ENCODE measurements at regions not wholly inside any gene's neighbourhood (a gene's known extent, or its start where the extent isn't known, plus 50 kb on each side); places are given as distances from the start of the nearest gene placed in this dataset.

GRCh38 chr5:115377468-115378217 is 81.2 kb upstream of the CCDC112 start:
- DNase-seq (ENCODE audit: low spot score): no peak

DNA sequence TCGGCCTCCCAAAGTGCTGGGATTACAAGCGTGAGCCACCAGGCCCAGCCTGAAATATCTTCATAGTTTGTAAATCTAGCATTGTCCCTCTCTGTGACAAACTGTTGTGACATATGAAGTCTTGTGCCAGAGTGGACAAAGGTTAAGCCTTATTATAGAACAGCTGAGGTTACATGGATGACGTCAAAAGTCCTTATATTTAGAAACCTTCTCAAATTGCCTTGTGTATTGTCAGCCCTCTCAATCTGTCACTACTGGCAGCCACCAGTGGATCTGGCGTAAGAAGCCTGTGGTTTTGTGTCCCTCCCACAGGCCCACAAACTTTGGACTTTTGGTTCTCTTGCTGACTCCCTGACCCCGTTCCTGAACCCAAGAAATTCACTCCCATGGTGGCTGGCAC is 79.4 kb upstream of the CCDC112 start:
- peak; percentile 30 for DNase-seq (ENCODE audit: low spot score)

DNA sequence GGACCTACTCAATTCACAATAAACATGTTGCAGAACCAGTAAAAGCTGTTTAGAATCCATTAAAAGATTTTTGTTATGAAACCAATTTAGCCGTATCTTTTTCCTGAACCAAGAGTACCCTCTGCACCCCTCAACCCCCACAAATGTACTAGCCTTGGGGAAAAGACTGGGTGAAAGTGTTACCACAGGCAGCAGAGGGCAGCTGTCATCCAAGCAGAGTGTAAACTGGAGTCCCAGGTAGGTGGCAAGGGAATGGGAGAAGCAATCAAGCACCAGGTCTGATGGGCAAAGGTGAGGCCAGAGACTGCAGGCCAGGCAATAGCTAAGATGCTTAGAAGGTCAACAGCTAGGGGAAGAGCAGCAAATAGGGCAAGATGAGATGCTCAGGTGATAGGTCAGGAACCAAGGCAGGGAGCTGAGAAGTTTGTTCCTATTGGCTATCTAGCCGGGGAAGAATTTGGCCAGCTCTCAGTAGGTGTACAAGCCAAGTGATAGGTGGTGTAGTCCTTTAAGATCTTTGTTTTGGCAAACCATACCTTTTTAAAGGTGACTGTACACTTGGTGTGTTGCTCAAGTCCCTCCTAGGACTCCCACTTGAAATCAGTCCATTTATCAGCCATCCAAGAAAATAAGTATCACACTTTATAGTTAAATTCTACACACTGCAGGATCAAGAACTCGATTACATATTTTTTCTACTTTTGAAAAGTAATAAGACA is 77.8 kb upstream of the CCDC112 start:
- DNase-seq (ENCODE audit: low spot score): no peak

DNA sequence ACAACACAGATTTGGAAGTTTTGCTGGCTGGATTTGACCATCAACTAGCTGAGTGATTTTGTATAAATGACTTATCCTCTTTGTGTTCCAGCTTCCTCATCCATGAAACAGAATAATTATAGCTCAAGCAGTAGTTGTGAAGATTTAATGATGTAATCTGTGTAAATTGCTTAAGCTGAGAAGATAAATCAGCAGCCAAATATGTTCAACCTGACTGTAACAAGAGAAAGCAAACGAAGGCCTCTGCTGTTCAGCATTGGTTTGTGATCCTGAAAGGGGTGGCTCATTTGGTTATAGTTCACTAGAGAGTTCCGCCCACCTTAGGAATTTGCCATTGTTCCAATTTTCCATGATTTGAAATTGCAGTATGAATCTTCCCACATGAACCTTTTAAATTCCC is 75.7 kb upstream of the CCDC112 start:
- no peak for DNase-seq (ENCODE audit: low spot score)

DNA sequence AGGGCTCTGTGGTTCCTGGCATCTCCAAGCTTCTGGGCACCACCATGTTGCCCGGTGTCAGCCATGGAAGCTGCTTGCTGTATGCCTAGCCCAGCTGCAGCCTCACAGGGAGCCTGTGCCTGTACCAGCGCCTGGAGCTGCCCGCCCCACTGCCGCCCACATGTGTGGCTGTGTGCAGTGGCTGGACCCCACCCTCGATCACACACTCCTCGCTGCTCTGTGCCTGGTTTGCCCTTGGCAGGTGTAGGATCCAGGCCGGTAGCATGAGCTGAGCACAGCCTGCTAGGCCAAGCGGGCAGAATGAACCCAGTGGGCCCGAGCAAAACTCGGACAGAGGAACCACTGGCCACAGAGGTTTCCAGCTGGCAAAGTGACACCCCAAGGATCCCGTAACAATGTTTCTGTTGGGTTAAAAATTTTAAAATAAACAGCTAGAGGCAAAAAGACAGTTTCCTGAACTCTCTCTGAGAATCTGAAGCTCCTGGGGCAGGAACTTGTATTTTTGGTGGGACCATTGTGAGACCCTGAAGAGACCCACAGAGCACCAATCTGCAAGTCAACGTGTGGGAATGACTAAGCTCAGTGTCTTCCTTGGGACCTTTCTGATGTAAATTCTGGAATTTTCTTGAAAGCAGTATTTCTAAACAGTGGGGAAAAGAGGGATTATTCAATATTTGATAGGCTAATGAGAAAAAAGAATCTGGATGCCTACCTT is 73.1 kb upstream of the CCDC112 start:
- DNase-seq (ENCODE audit: low spot score): no peak

- no peak for DNase-seq (ENCODE audit: low spot score)
Measured at GRCh38 chr5:115366223-115366622, 69.8 kb upstream of the CCDC112 start.

- DNase-seq (ENCODE audit: low spot score): no peak
Measured at GRCh38 chr5:115363879-115364278, 67.4 kb upstream of the CCDC112 start.

DNA sequence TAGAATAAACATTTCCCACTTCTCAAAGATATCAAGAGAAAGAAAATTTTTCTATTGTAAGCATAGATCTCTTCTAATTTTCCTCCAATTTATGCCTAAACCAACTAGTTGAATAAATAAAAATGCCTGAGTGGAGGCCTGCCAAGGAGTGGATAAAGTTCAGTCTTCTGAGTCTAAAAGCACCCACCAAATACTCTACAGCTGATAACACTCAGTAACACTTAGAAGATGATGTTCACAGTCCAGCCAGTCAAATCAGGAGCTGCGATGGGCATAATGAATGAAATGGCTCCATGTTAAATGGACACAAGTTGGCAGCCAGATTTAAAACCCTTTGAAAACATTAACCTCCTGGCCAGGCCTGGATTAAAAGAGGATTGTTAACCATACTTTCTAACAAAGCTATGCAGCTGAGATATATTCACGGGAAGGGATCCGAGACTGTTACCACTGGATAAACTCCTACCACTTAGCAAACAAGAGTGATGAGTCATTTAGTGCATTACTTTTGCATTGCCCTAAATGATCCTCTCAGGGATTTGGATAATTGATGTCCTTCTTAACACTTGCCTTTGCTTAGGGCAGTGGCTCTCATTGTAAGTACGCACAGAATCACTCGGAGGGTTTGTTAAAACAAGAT is 63.7 kb upstream of the CCDC112 start:
- no peak for DNase-seq (ENCODE audit: low spot score)

GRCh38 chr5:115355767-115356381 is 59.4 kb upstream of the CCDC112 start:
- no peak for DNase-seq (ENCODE audit: low spot score)

DNA sequence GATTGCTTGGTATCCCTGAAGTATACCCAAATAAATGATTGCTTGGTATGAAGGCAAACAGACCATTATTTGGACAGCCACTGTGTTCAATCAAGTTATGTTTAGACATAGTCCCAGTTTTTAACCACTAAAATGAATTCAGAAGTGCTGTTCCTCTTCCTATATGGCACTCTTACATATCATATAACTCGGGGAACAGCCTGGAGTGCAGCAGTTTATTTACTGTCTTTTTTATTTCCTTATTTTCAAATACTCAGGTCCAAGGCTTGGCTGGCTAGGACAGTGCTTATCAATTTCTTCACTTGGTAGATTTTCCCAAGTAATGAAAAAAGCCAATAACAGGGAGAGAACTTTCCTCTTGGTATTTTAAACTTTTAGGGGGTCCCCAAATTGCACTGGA is 58.6 kb upstream of the CCDC112 start:
- no peak for DNase-seq (ENCODE audit: low spot score)

DNA sequence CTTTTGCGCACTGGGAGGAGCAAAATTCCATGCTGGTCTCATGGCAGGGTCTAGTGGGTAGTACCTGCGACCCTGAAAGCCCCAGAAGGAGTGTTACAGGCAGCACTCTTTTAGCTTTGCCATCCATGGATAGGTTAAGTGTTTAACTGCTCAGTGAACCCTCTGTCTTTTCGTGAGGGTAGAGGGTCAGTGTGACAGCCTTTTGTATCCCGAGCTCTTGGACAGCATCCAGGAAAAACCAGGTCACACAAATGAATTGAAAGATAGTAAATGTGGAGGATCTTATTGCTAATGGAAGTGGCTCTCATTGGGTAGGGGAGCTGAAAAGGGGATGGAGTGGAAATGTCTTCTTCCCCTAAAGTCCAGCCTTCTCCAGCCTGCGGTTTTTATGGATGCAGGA is 57.8 kb upstream of the CCDC112 start:
- DNase-seq (ENCODE audit: low spot score): no peak

DNA sequence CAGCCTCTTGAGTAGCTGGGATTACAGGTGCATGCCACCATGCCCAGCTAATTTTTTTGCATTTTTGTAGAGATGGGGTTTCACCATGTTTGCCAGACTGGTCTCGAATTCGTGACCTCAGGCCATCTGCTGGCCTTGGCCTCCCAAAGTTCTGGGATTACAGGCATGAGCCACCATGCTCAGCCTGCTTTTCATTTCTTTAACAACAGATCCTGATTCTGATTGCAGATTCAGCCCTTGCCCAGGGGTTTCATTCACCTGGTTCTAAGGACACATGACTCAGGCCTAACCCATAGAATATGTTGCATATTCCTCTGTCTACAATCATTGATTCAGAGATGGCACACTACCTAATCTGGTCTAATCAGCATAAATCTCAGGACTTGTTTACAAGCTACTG is 56.1 kb upstream of the CCDC112 start:
- DNase-seq (ENCODE audit: low spot score): no peak

DNA sequence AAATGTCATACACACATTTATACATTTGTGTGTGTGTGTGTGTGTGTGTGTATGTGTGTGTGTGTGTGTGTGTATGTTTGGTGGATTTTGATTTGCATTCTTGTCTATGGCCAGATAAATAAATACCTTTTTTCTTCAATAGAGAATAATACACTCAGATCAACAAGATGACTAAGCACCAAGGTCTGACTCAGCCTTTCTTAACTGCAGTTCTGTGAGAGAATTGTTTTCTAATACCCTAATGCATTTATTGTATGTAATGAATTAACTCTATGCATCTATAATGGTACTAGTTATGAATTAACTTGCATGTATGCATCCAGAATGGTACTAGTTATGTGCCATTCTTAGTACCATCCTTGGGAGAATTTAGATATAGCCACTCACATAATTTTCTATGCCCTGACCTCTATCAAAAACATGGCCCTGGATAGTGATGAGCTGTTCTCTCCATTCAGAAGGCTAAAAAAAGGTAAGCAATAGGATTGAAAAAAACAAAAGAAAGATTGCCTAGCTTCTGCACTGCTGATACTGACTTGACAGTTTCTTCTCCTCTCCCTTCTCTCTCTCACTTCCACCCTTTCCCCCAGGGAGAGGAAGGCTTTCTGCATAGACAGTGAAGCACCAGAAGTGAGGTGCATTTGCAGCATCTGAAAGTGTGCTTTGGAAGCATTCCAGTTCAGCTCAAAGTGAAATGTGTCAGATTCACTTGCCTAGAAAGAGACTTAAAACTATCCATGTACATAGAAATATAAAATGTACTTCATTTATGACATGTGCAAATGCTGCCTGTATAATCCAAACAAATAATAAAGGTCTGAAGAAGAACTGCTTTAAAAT is 55.1 kb upstream of the CCDC112 start:
- no peak for DNase-seq (ENCODE audit: low spot score)

DNA sequence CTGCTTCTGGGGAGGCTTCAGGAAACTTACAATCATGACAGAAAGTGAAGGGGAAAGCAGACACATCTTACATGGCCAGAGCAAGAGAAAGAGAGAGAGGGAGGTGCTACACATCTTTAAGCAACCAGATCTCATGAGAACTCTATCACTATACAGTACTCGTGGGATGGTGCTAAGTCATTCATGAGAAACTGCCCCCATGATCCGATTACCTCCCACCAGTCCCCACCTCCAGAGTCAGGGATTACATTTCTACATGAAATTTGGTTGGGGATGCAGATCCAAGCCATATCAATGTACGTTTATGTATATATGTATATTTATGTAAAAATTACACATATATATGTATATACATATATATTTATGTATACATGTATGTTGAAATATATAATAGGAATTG is 54.4 kb upstream of the CCDC112 start:
- DNase-seq (ENCODE audit: low spot score): no peak

- DNase-seq (ENCODE audit: low spot score): peak; percentile 67
Measured at GRCh38 chr5:115349001-115349817, 52.8 kb upstream of the CCDC112 start.

- DNase-seq (ENCODE audit: low spot score): no peak
Measured at GRCh38 chr5:115348175-115348574, 51.7 kb upstream of the CCDC112 start.
